Astrocyte (in vitro differentiated cells and primary cell): ENCODE measurements at regions not wholly inside any gene's neighbourhood (a gene's known extent, or its start where the extent isn't known, plus 50 kb on each side); places are given as distances from the start of the nearest gene placed in this dataset.

Source experiments
- EZH2 ChIP-seq: IDR thresholded peaks from 2 replicates; pipeline ENCODE4 v1.6.1; 2012; ENCODE audit warnings: mild to moderate bottlenecking, low read length, inconsistent platforms; ENCODE audit not compliant: insufficient read depth
- TF ChIP-seq, protein P1 (sequence below): IDR thresholded peaks from 2 replicates; pipeline ENCODE4 v1.5.1; 2011; ENCODE audit warnings: low read depth, mild to moderate bottlenecking, inconsistent platforms, low read length, moderate library complexity; ENCODE audit not compliant: insufficient read depth

DNA sequence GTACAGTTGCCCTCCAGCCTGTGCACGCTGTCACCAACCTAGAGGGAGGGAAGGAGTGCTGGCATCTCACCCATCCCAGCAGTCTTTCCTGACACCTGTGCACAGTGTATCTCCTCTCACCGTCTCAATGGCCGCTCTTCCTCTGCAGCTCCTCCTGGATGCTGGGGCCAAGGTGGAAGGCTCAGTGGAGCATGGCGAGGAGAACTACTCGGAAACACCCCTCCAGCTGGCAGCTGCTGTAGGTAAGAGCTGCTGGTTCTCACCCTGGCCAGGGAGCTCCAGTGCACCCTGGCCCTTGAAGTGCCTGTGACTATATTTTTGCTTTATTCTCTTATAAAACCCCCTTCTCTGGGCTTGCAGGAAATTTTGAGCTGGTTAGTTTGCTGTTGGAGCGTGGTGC is 68.7 kb upstream of the PWP1 start:
- TF ChIP-seq, protein P1, sequence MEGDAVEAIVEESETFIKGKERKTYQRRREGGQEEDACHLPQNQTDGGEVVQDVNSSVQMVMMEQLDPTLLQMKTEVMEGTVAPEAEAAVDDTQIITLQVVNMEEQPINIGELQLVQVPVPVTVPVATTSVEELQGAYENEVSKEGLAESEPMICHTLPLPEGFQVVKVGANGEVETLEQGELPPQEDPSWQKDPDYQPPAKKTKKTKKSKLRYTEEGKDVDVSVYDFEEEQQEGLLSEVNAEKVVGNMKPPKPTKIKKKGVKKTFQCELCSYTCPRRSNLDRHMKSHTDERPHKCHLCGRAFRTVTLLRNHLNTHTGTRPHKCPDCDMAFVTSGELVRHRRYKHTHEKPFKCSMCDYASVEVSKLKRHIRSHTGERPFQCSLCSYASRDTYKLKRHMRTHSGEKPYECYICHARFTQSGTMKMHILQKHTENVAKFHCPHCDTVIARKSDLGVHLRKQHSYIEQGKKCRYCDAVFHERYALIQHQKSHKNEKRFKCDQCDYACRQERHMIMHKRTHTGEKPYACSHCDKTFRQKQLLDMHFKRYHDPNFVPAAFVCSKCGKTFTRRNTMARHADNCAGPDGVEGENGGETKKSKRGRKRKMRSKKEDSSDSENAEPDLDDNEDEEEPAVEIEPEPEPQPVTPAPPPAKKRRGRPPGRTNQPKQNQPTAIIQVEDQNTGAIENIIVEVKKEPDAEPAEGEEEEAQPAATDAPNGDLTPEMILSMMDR = no peak
- no peak for TF ChIP-seq EZH2
